Medulla oblongata (tissue), 1 donor: ENCODE measurements at regions not wholly inside any gene's neighbourhood (a gene's known extent, or its start where the extent isn't known, plus 50 kb on each side); places are given as distances from the start of the nearest gene placed in this dataset.
"Not testable (repeated sequence)": the region's sequence is repeated elsewhere in the genome, so short reads cannot be mapped to it uniquely, and the experiment has no call there.

Experiments used
- DNase-seq: peaks from one replicate; pipeline ENCODE4 v3.0.0-alpha.2; 2015; ENCODE audit errors: extremely low spot score

- no peak for DNase-seq
These were observed 121.3 kb upstream of the SALL4 start for GRCh38 chr20:51923633-51924032.

GRCh38 chr20:51922812-51923211 is 120.5 kb upstream of the SALL4 start:
- DNase-seq = not testable (repeated sequence)

- DNase-seq = no peak
These were observed 116.2 kb upstream of the SALL4 start for GRCh38 chr20:51918561-51918960.

- DNase-seq = no peak
These were observed 115.7 kb upstream of the SALL4 start for GRCh38 chr20:51917886-51918535.

GRCh38 chr20:51916244-51916643 is 113.9 kb upstream of the SALL4 start:
- no peak for DNase-seq

DNA sequence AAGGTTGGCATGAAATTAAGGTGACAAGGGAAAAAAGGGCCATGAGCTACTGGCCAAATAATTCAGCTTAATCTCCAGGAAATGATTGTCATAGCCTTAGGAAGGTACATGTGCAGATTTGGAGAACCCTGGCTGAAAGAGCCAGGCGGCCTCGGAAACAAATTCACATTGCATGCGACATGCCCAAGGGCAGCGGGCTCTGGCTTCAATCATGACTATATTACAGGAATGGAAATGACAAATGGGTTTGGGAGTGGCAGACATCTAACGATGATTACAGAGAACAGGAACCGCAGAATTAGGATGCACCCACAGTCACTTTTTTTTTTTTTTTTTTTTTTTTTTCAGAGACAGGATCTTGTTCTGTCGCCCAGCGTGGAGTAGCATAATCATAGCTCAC is 112.4 kb upstream of the SALL4 start:
- no peak for DNase-seq

DNA sequence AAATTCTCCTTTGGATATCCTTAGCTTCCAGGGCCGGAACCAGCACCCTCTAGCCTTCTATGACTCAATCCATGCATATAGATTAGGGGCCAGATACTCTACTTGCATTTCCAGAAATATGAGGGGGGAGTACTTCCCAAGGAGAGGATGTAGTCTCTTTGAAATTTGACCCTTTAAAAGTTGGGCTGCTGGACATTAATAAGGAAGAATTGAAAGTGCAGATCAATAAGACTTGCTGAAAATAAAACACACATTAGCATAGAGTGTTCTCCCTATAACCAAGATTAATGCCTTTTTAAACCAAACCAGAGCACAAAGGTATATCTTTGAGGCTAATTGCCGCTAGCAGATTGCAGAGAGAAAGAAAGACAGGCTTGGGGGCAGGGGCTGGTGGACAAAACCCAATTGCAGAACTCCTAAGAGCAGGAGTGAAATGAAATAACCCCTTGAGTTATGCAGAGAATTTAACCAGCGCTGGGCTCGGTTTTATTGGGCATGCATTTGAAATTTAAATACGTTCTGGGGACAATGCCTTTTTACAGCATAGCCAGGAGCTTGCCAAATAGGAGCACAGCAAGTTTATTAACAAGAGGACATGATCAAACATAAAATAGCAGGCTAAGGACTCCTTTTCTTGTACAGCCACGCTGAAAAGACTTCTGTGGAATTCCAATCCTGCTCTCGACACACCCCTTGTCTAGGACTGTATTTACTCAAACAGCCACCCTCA is 108.2 kb upstream of the SALL4 start:
- DNase-seq = no peak

DNA sequence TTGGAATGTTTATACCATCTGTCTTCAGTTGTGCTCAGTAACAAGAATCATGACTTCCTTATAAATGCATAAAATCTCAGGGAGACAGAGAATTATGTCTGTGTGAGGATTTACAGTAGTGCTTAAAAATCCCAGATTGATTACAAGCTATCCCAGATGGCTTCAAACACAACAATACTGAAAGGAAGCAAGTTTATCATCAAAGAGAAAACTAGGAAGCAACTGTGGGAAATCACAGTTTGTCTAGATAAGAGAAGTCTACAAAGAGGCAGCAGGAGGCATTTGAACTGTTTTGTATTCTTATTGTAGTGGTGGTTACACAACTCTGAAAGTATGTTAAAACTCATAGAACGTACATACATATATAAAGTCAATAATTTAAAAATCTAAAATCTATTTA is 104.4 kb upstream of the SALL4 start:
- DNase-seq = no peak

- no peak for DNase-seq
These were observed 103.7 kb upstream of the SALL4 start for GRCh38 chr20:51906049-51906448.

DNA sequence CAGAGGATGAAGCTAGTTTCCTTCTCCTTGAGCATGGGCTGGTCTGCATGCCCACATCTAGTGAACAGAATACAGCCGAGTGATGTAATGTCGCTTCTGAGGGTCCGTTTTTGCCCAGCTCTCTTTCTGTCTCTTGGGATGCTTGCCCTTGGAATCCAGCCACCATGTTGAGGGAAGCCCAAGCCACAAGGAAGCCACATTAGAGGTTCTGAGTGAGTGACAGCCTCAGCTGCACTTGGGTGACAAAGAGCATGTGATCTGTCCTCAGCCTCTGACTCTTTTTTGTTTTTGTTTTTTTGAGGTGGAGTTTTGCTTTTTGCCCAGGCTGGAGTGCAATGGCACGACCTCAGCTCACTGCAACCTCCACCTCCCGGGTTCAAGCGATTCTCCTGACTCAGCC is 100.6 kb upstream of the SALL4 start:
- DNase-seq = no peak

GRCh38 chr20:51900443-51900842 is 98.1 kb upstream of the SALL4 start:
- no peak for DNase-seq

GRCh38 chr20:51899674-51900073 is 97.4 kb upstream of the SALL4 start:
- DNase-seq = no peak

GRCh38 chr20:51898788-51899187 is 96.5 kb upstream of the SALL4 start:
- no peak for DNase-seq

GRCh38 chr20:51894619-51895018 is 92.3 kb upstream of the SALL4 start:
- no peak for DNase-seq

GRCh38 chr20:51894201-51894600 is 91.9 kb upstream of the SALL4 start:
- DNase-seq = no peak

DNA sequence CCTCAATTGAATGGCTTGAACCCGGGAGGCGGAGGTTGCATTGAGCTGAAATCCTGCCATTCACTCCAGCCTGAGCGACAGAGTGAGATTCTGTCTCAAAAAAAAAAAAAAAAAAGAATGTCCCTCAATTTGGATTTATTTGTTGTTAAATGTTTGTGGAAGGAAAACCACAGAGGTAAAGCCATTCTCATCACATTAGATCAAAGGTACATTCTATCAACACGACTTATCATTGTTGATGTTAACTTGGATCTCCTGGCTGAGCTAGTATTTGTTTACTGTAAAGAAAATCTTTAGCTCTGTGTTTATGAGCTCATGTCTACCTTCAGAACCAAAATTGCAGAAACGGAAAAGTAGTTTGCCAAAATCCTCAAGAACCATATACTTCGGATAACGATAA is 91.4 kb upstream of the SALL4 start:
- DNase-seq = no peak

GRCh38 chr20:51890003-51890402 is 87.7 kb upstream of the SALL4 start:
- DNase-seq = no peak

GRCh38 chr20:51889466-51889865 is 87.1 kb upstream of the SALL4 start:
- no peak for DNase-seq

GRCh38 chr20:51888291-51888690 is 86.0 kb upstream of the SALL4 start:
- no peak for DNase-seq

DNA sequence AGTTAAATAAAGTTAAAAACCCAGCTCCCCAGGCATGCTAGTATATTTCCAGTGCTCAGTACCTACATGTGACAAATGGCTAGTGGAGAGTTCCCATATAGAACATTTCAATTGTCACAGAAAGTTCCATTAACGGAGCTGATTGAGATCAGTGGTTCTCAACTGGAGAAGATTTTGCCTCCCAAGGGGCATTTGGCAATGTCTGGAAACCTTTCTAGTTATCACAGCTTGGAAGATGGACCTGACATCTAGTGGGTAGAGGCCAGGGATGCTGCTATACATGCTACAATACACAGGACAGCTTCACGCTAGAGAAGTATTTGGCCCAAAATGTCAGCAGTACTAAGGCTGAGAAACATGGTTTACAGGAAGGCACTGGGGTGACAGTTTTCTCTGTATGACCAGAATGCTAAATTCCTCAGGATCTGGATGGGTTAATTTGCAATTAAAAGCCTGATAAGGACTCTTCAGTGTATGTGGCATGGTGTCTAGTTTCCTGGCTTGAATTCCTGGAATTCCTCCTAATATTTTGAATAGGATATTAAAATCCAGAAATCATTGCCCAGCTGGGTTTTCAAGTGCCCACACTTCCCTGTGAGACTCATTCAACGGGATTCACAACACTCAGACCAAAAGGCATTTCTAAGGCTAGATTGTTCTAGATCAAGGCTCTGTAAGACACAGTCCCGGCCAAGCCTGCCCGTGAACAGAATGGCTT is 84.7 kb upstream of the SALL4 start:
- DNase-seq = peak; percentile 27

DNA sequence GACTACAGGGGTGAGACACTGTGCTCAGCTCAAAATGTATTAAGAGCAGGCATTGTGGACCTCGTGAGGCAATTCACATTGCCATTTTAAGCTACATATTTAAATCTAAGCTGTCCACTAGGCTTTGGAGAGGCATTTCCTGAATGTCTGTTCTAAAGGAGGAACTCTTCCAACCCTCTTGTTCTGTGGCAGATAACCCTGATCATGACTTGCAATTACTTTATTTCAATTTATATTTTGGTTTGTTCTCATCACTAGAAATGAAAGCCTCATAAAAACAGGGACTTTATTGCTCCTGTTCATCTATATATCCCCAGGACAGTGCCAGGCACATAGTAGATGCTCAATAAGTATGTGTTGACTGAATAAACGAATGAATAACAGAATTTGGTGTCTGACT is 84.0 kb upstream of the SALL4 start:
- DNase-seq = no peak

GRCh38 chr20:51884561-51884960 is 82.2 kb upstream of the SALL4 start:
- no peak for DNase-seq

- DNase-seq = no peak
These were observed 77.9 kb upstream of the SALL4 start for GRCh38 chr20:51880188-51880587.
